ENCODE measurements at regions not wholly inside any gene's neighbourhood (a gene's known extent, or its start where the extent isn't known, plus 50 kb on each side); places are given as distances from the start of the nearest gene placed in this dataset.

- no peak overlapping the region for H3K4me3 ChIP-seq
- no peaks in the 10 kb centered on the region for H3K36me3 ChIP-seq (replicated peaks in 1 of 2)
- intact Hi-C loops (cut with DNase I) = no loop called here
- no peaks in the 10 kb centered on the region for H3K27me3 ChIP-seq
- H3K27ac ChIP-seq = no peak overlapping the region
- no peaks in the 10 kb centered on the region for H3K9me3 ChIP-seq (replicated peaks in 1 of 3)
- H3K4me1 ChIP-seq (replicated peaks in 1 of 2) = no peaks in the 10 kb centered on the region
- DNase-seq = no peak
- TF ChIP-seq POLR2A (IDR thresholded peaks at IDR 0.05) (no peak), CTCF (IDR thresholded peaks at IDR 0.05) (no peak)
- WGBS, 4 donors = 86 to 93% (median 89%) methylated on average over 3 of the region's 3 CpGs
Observed at GRCh38 chr11:115065314-115065713, 387.0 kb downstream of the NXPE2 start.

GRCh38 chr11:115065830-115066664 is 387.7 kb downstream of the NXPE2 start:
- DNase-seq = no peak
- TF ChIP-seq CTCF (IDR thresholded peaks at IDR 0.05) (no peak), POLR2A (IDR thresholded peaks at IDR 0.05) (no peak)
- no peaks in the 10 kb centered on the region for H3K9me3 ChIP-seq (replicated peaks in 1 of 3)
- intact Hi-C loops (cut with DNase I) = no loop called here
- no peaks in the 10 kb centered on the region for H3K27me3 ChIP-seq
- 62 to 73% (median 67%) methylated on average over 9 of the region's 9 CpGs for WGBS, 4 donors
- H3K4me1 ChIP-seq (replicated peaks in 1 of 2) = no peaks in the 10 kb centered on the region
- H3K36me3 ChIP-seq (replicated peaks in 1 of 2) = no peaks in the 10 kb centered on the region
- no peak overlapping the region for H3K27ac ChIP-seq
- H3K4me3 ChIP-seq = no peak overlapping the region

GRCh38 chr11:115067471-115067870 is 389.1 kb downstream of the NXPE2 start:
- no peaks in the 10 kb centered on the region for H3K27me3 ChIP-seq
- no peak overlapping the region for H3K4me3 ChIP-seq
- no peaks in the 10 kb centered on the region for H3K4me1 ChIP-seq (replicated peaks in 1 of 2)
- DNase-seq = no peak
- TF ChIP-seq CTCF (IDR thresholded peaks at IDR 0.05) (no peak), POLR2A (IDR thresholded peaks at IDR 0.05) (no peak)
- 13 to 55% (median 44%) methylated on average over 1 of the region's 1 CpG for WGBS, 4 donors
- H3K9me3 ChIP-seq (replicated peaks in 1 of 3) = no peaks in the 10 kb centered on the region
- no peaks in the 10 kb centered on the region for H3K36me3 ChIP-seq (replicated peaks in 1 of 2)
- intact Hi-C loops (cut with DNase I) = no loop called here
- no peak overlapping the region for H3K27ac ChIP-seq

- WGBS, 4 donors = 60 to 82% (median 73%) methylated on average over 9 of the region's 9 CpGs
- DNase-seq = no peak
- H3K9me3 ChIP-seq (replicated peaks in 1 of 3) = no peaks in the 10 kb centered on the region
- TF ChIP-seq CTCF (IDR thresholded peaks at IDR 0.05) = no peak
- TF ChIP-seq POLR2A (IDR thresholded peaks at IDR 0.05) = no peak
- intact Hi-C loops (cut with DNase I) = no loop called here
- no peaks in the 10 kb centered on the region for H3K27me3 ChIP-seq
- H3K4me1 ChIP-seq (replicated peaks in 1 of 2) = no peaks in the 10 kb centered on the region
- H3K27ac ChIP-seq = no peak overlapping the region
- H3K36me3 ChIP-seq (replicated peaks in 1 of 2) = no peaks in the 10 kb centered on the region
- H3K4me3 ChIP-seq = no peak overlapping the region
Observed at GRCh38 chr11:115067900-115068530, 389.7 kb downstream of the NXPE2 start.

Data from adrenal gland (tissue), 9 donors.